ENCODE measurements at regions not wholly inside any gene's neighbourhood (a gene's known extent, or its start where the extent isn't known, plus 50 kb on each side); places are given as distances from the start of the nearest gene placed in this dataset.

GRCh38 chr4:38511702-38512101 is 152.3 kb upstream of the KLF3 start:
- no peak for DNase-seq
- TF ChIP-seq POLR2A (IDR thresholded peaks at IDR 0.05) (no peak), CTCF (IDR thresholded peaks at IDR 0.05) (no peak)
- no peak overlapping the region for H3K4me3 ChIP-seq (replicated peaks in 1 of 3)
- H3K27me3 ChIP-seq = no peaks in the 10 kb centered on the region
- 93 to 95% methylated on average over 5 of the region's 5 CpGs for WGBS, 2 donors
- no peaks in the 10 kb centered on the region for H3K36me3 ChIP-seq
- H3K27ac ChIP-seq = no peak overlapping the region
- no peaks in the 10 kb centered on the region for H3K9me3 ChIP-seq
- H3K4me1 ChIP-seq = no peaks in the 10 kb centered on the region
- intact Hi-C loops (cut with DNase I) = no loop called here

GRCh38 chr4:38512840-38513239 is 151.2 kb upstream of the KLF3 start:
- 77 to 82% methylated on average over 4 of the region's 4 CpGs for WGBS, 2 donors
- H3K27ac ChIP-seq = no peak overlapping the region

GRCh38 chr4:38514465-38515146 is 149.4 kb upstream of the KLF3 start:
- TF ChIP-seq POLR2A (IDR thresholded peaks at IDR 0.05) (no peak), CTCF (IDR thresholded peaks at IDR 0.05) (no peak)
- WGBS, 2 donors = 100% methylated on average over 1 of the region's 1 CpG
- no peaks in the 10 kb centered on the region for H3K36me3 ChIP-seq
- H3K27me3 ChIP-seq = no peaks in the 10 kb centered on the region
- no peaks in the 10 kb centered on the region for H3K9me3 ChIP-seq
- H3K4me1 ChIP-seq = no peaks in the 10 kb centered on the region
- DNase-seq = no peak
- H3K27ac ChIP-seq = no peak overlapping the region
- intact Hi-C loops (cut with DNase I) = no loop called here
- H3K4me3 ChIP-seq (replicated peaks in 1 of 3) = no peak overlapping the region

More at GRCh38 chr4:38512840-38513239, 151.2 kb upstream of the KLF3 start:
- Histone ChIP-seq H3K4me1 (no peaks in the 10 kb centered on the region), H3K36me3 (no peaks in the 10 kb centered on the region), H3K4me3 (replicated peaks in 1 of 3) (no peak overlapping the region), H3K27me3 (no peaks in the 10 kb centered on the region), H3K9me3 (no peaks in the 10 kb centered on the region)
- no peak for DNase-seq
- intact Hi-C loops (cut with DNase I) = no loop called here
- no peak for TF ChIP-seq CTCF (IDR thresholded peaks at IDR 0.05)
- TF ChIP-seq POLR2A (IDR thresholded peaks at IDR 0.05) = no peak

GRCh38 chr4:38516190-38516589 is 147.8 kb upstream of the KLF3 start:
- no peak for TF ChIP-seq POLR2A (IDR thresholded peaks at IDR 0.05)
- TF ChIP-seq CTCF (IDR thresholded peaks at IDR 0.05) = no peak
- intact Hi-C loops (cut with DNase I) = no loop called here

GRCh38 chr4:38519666-38520065 is 144.3 kb upstream of the KLF3 start:
- no peaks in the 10 kb centered on the region for H3K4me1 ChIP-seq
- WGBS, 2 donors = 76 to 80% methylated on average over 1 of the region's 1 CpG
- H3K9me3 ChIP-seq = no peaks in the 10 kb centered on the region
- TF ChIP-seq POLR2A (IDR thresholded peaks at IDR 0.05) = no peak
- TF ChIP-seq CTCF (IDR thresholded peaks at IDR 0.05) = no peak
- H3K4me3 ChIP-seq (replicated peaks in 1 of 3) = no peak overlapping the region
- no peak for DNase-seq
- H3K36me3 ChIP-seq = no peaks in the 10 kb centered on the region
- intact Hi-C loops (cut with DNase I) = no loop called here
- H3K27me3 ChIP-seq = no peaks in the 10 kb centered on the region
- no peak overlapping the region for H3K27ac ChIP-seq

More at GRCh38 chr4:38516190-38516589, 147.8 kb upstream of the KLF3 start:
- WGBS, 2 donors = 45 to 48% methylated on average over 2 of the region's 2 CpGs
- Histone ChIP-seq H3K4me1 (no peaks in the 10 kb centered on the region), H3K27me3 (no peaks in the 10 kb centered on the region), H3K4me3 (replicated peaks in 1 of 3) (no peak overlapping the region), H3K36me3 (no peaks in the 10 kb centered on the region), H3K9me3 (no peaks in the 10 kb centered on the region), H3K27ac (no peak overlapping the region)
- no peak for DNase-seq
